NB4 (cell line): ENCODE measurements at regions not wholly inside any gene's neighbourhood (a gene's known extent, or its start where the extent isn't known, plus 50 kb on each side); places are given as distances from the start of the nearest gene placed in this dataset.

Source experiments
- MAX ChIP-seq: IDR thresholded peaks from 2 replicates; pipeline ENCODE4 v1.6.1; 2011; ENCODE audit warnings: low read depth, low read length
- POLR2A ChIP-seq: IDR thresholded peaks from 2 replicates; pipeline ENCODE4 v1.6.1; 2011; ENCODE audit warnings: mild to moderate bottlenecking; ENCODE audit not compliant: insufficient read length; ENCODE audit errors: extremely low read depth
- TF ChIP-seq, protein P1 (sequence below): IDR thresholded peaks from one replicate; pipeline ENCODE4 v1.5.1; 2012; ENCODE audit warnings: low read depth, low read length

DNA sequence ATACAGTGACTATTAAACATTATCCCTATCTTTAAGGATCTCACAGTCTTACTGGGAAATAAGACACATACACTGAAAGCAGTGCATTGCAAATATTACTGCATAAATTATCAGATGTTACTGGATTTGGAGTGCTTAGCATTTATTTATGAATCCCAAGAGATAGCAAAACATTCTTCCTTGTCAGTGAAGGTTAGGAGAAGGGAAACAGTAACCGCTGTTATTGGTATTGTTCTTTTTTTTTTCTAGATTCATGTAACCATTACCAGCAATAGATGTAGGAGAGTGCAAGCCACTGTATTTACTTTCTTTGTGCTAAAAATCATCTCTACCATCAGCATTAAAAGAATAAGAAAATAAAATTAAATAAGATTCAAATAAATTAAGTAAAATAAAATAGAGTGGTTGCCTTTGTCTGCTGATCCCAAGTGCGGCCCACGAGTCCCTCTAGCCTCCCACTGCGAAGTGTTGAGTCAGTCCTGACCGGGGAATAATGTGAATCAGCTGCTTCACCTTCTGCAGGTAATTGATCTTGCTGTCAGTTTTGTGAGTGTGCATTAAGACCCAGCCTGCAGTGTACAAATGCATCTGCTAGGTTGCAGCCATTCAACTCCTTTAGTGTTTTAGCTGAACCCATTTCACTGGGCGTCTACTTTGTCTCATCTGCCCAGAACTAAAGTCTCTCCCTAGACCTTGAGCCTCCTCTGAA, 1344.9 kb downstream of the GATA3 start:
- no peak for TF ChIP-seq POLR2A
- TF ChIP-seq, protein P1, sequence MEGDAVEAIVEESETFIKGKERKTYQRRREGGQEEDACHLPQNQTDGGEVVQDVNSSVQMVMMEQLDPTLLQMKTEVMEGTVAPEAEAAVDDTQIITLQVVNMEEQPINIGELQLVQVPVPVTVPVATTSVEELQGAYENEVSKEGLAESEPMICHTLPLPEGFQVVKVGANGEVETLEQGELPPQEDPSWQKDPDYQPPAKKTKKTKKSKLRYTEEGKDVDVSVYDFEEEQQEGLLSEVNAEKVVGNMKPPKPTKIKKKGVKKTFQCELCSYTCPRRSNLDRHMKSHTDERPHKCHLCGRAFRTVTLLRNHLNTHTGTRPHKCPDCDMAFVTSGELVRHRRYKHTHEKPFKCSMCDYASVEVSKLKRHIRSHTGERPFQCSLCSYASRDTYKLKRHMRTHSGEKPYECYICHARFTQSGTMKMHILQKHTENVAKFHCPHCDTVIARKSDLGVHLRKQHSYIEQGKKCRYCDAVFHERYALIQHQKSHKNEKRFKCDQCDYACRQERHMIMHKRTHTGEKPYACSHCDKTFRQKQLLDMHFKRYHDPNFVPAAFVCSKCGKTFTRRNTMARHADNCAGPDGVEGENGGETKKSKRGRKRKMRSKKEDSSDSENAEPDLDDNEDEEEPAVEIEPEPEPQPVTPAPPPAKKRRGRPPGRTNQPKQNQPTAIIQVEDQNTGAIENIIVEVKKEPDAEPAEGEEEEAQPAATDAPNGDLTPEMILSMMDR: no peak
- no peak for TF ChIP-seq MAX
